WTC11 (cell line): ENCODE measurements at regions not wholly inside any gene's neighbourhood (a gene's known extent, or its start where the extent isn't known, plus 50 kb on each side); places are given as distances from the start of the nearest gene placed in this dataset.

ENCODE experiments used
- ATAC-seq: fragments of 200-7000 bp; cut with Tn5 transposase; 2 replicates; pipeline ENCODE4 v1.10.0; 2021; ENCODE audit warnings: mild to moderate bottlenecking, moderate library complexity
- CTCF ChIA-PET: fragments of 300-600 bp; sonication (Branson Sonifier 250); formaldehyde crosslinking; loops from one replicate; lab custom pipeline; 2021; ENCODE audit warnings: antibody characterized with exemption; lab: Charles Lee
- POLR2A ChIA-PET: fragments of 350-600 bp; sonication (Branson Sonifier 250); formaldehyde crosslinking; loops from one replicate; lab custom pipeline; 2021; ENCODE audit warnings: antibody characterized with exemption; lab: Charles Lee
- DNase-seq: peaks from one replicate; pipeline ENCODE4 v3.0.0; 2021; ENCODE audit warnings: low spot score
- H3K27ac Mint-ChIP-seq: 2 replicates; pipeline ENCODE4 v1.8.0; 2021; ENCODE audit warnings: mixed read lengths
- H3K27me3 Mint-ChIP-seq: 2 replicates; pipeline ENCODE4 v1.8.0; 2021; ENCODE audit warnings: low read depth, mild to moderate bottlenecking, moderate library complexity, mixed read lengths
- H3K36me3 Mint-ChIP-seq: 2 replicates; pipeline ENCODE4 v1.8.0; 2021; ENCODE audit warnings: mixed read lengths
- H3K4me1 Mint-ChIP-seq: 2 replicates; pipeline ENCODE4 v1.8.0; 2022; ENCODE audit warnings: mixed read lengths
- H3K4me3 Mint-ChIP-seq: 2 replicates; pipeline ENCODE4 v1.8.0; 2021; ENCODE audit warnings: mild to moderate bottlenecking, moderate library complexity, mixed read lengths
- H3K9me3 Mint-ChIP-seq: 2 replicates; pipeline ENCODE4 v1.8.0; 2021; ENCODE audit warnings: mixed read lengths
- CDX4 ChIP-seq: fragments of 250-450 bp; sonication (Bioruptor Pico); IDR thresholded peaks from 2 replicates; pipeline ENCODE4 v1.9.0; 2021; ENCODE audit warnings: moderate library complexity, mild to moderate bottlenecking, inconsistent platforms, borderline replicate concordance
- EMX1 ChIP-seq: fragments of 250-450 bp; sonication (Bioruptor Pico); IDR thresholded peaks from 2 replicates; pipeline ENCODE4 v1.8.0; 2021; ENCODE audit warnings: mild to moderate bottlenecking
- ESRRA ChIP-seq: sonication (generic); formaldehyde crosslinking; IDR thresholded peaks from 2 replicates; pipeline ENCODE4 v1.8.1; 2022; ENCODE audit warnings: mild to moderate bottlenecking, missing genetic modification reagents, borderline replicate concordance
- GTF2I ChIP-seq: fragments of 250-450 bp; sonication (Bioruptor Pico); conservative IDR thresholded peaks from 2 replicates; pipeline ENCODE4 v1.4.0; 2021; ENCODE audit warnings: mild to moderate bottlenecking
- NR1H2 ChIP-seq: sonication (generic); formaldehyde crosslinking; IDR thresholded peaks from 2 replicates; pipeline ENCODE4 v1.9.0; 2021; ENCODE audit warnings: mild to moderate bottlenecking, moderate library complexity, missing genetic modification reagents
- NR2C2 ChIP-seq: sonication (generic); formaldehyde crosslinking; IDR thresholded peaks from 2 replicates; pipeline ENCODE4 v1.8.0; 2022; ENCODE audit warnings: mild to moderate bottlenecking, missing genetic modification reagents
- PRDM15 ChIP-seq: sonication (generic); formaldehyde crosslinking; IDR thresholded peaks from 2 replicates; pipeline ENCODE4 v1.8.0; 2022; ENCODE audit warnings: missing genetic modification reagents
- SOX15 ChIP-seq: fragments of 250-450 bp; sonication (Bioruptor Pico); IDR thresholded peaks from 2 replicates; pipeline ENCODE4 v1.9.0; 2021; ENCODE audit warnings: mild to moderate bottlenecking
- TEAD1 ChIP-seq: sonication (generic); formaldehyde crosslinking; IDR thresholded peaks from 2 replicates; pipeline ENCODE4 v1.8.0; 2022; ENCODE audit warnings: mild to moderate bottlenecking, missing genetic modification reagents
- ZNF121 ChIP-seq: sonication (generic); formaldehyde crosslinking; IDR thresholded peaks from 2 replicates; pipeline ENCODE4 v1.8.0; 2023; ENCODE audit warnings: missing genetic modification reagents
- ZNF317 ChIP-seq: sonication (generic); formaldehyde crosslinking; IDR thresholded peaks from 2 replicates; pipeline ENCODE4 v1.8.1; 2023; ENCODE audit warnings: low read depth, mild to moderate bottlenecking, moderate library complexity, missing genetic modification reagents, borderline replicate concordance
- ZNF396 ChIP-seq: fragments of 250-450 bp; sonication (Bioruptor Pico); IDR thresholded peaks from 2 replicates; pipeline ENCODE4 v1.8.0; 2021; ENCODE audit warnings: mild to moderate bottlenecking, moderate library complexity, borderline replicate concordance
- ZNF671 ChIP-seq: fragments of 250-450 bp; sonication (Bioruptor Pico); IDR thresholded peaks from 2 replicates; pipeline ENCODE4 v1.8.0; 2021; ENCODE audit warnings: mild to moderate bottlenecking
- TF ChIP-seq, protein P1 (sequence below): fragments of 250-450 bp; sonication (Bioruptor Pico); IDR thresholded peaks from 2 replicates; pipeline ENCODE4 v1.9.0; 2021; ENCODE audit warnings: mild to moderate bottlenecking, borderline replicate concordance
- TF ChIP-seq, protein P2 (sequence below): sonication (generic); formaldehyde crosslinking; IDR thresholded peaks from 2 replicates; pipeline ENCODE4 v1.8.1; 2022; ENCODE audit warnings: mild to moderate bottlenecking, moderate library complexity, missing genetic modification reagents
- TF ChIP-seq, protein P3 (sequence below): sonication (generic); formaldehyde crosslinking; IDR thresholded peaks from 2 replicates; pipeline ENCODE4 v1.8.1; 2022; ENCODE audit warnings: low read depth, missing genetic modification reagents, borderline replicate concordance
- TF ChIP-seq, protein P4 (sequence below): fragments of 250-450 bp; sonication (Bioruptor Pico); IDR thresholded peaks from 2 replicates; pipeline ENCODE4 v1.9.0; 2021; ENCODE audit warnings: mild to moderate bottlenecking

DNA sequence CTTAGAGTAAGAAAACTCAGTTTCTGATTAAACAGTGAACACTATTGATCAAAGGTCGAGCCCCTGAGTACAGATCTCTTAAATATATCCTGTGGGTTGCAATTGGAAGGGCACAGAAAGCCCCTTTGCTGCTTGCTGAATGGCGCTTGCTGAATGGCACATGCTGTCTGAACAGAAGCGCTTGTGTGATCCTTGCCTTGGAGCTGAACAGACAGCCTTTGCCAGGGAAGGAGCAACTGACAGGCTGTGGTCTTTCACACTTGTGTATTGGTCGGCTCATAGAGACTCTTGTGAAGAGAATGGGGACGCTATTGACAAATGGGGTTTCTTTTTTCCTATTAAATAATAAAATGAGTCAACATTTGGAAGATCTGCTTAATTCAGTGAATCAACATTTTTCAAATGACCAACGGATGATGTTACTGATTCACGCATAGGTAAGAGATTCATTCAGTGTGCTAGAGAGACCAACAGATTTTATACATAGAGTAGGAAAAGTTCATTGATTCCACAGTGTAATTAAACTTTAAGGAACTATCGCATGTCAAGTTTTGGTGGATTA lies 99.4 kb upstream of the TNS3 start:
- H3K36me3 Mint-ChIP-seq = peaks cover 14% of the 10 kb centered on the region
- CTCF ChIA-PET = no interaction called here
- H3K27ac Mint-ChIP-seq = peak overlapping the region; percentile 82
- ATAC-seq (peak; percentile 35), DNase-seq (no peak)
- H3K4me3 Mint-ChIP-seq = peak overlapping the region; percentile 2
- TF ChIP-seq TEAD1 (no peak), ZNF121 (CRISPR knock-in tag) (0 out of 2 replicates have a peak, but pooled peaks have one; percentile 11)
- TF ChIP-seq, all 79 proteins: peak for 1
- POLR2A ChIA-PET = no interaction called here
- Mint-ChIP-seq H3K4me1 (peaks cover 51% of the 10 kb centered on the region), H3K27me3 (peaks cover 5% of the 10 kb centered on the region), H3K9me3 (peaks cover 14% of the 10 kb centered on the region)

- DNase-seq = no peak
- TF ChIP-seq, protein P1, sequence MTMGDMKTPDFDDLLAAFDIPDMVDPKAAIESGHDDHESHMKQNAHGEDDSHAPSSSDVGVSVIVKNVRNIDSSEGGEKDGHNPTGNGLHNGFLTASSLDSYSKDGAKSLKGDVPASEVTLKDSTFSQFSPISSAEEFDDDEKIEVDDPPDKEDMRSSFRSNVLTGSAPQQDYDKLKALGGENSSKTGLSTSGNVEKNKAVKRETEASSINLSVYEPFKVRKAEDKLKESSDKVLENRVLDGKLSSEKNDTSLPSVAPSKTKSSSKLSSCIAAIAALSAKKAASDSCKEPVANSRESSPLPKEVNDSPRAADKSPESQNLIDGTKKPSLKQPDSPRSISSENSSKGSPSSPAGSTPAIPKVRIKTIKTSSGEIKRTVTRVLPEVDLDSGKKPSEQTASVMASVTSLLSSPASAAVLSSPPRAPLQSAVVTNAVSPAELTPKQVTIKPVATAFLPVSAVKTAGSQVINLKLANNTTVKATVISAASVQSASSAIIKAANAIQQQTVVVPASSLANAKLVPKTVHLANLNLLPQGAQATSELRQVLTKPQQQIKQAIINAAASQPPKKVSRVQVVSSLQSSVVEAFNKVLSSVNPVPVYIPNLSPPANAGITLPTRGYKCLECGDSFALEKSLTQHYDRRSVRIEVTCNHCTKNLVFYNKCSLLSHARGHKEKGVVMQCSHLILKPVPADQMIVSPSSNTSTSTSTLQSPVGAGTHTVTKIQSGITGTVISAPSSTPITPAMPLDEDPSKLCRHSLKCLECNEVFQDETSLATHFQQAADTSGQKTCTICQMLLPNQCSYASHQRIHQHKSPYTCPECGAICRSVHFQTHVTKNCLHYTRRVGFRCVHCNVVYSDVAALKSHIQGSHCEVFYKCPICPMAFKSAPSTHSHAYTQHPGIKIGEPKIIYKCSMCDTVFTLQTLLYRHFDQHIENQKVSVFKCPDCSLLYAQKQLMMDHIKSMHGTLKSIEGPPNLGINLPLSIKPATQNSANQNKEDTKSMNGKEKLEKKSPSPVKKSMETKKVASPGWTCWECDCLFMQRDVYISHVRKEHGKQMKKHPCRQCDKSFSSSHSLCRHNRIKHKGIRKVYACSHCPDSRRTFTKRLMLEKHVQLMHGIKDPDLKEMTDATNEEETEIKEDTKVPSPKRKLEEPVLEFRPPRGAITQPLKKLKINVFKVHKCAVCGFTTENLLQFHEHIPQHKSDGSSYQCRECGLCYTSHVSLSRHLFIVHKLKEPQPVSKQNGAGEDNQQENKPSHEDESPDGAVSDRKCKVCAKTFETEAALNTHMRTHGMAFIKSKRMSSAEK (CRISPR knock-in tag) = no peak
- TF ChIP-seq NR2C2 (CRISPR knock-in tag) = no peak
- TF ChIP-seq ZNF396 (CRISPR knock-in tag) = no peak
- TF ChIP-seq, protein P2, sequence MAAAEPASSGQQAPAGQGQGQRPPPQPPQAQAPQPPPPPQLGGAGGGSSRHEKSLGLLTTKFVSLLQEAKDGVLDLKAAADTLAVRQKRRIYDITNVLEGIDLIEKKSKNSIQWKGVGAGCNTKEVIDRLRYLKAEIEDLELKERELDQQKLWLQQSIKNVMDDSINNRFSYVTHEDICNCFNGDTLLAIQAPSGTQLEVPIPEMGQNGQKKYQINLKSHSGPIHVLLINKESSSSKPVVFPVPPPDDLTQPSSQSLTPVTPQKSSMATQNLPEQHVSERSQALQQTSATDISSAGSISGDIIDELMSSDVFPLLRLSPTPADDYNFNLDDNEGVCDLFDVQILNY (CRISPR knock-in tag) = no peak
- TF ChIP-seq, protein P3, sequence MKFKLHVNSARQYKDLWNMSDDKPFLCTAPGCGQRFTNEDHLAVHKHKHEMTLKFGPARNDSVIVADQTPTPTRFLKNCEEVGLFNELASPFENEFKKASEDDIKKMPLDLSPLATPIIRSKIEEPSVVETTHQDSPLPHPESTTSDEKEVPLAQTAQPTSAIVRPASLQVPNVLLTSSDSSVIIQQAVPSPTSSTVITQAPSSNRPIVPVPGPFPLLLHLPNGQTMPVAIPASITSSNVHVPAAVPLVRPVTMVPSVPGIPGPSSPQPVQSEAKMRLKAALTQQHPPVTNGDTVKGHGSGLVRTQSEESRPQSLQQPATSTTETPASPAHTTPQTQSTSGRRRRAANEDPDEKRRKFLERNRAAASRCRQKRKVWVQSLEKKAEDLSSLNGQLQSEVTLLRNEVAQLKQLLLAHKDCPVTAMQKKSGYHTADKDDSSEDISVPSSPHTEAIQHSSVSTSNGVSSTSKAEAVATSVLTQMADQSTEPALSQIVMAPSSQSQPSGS (CRISPR knock-in tag) = no peak
- TF ChIP-seq, protein P4, sequence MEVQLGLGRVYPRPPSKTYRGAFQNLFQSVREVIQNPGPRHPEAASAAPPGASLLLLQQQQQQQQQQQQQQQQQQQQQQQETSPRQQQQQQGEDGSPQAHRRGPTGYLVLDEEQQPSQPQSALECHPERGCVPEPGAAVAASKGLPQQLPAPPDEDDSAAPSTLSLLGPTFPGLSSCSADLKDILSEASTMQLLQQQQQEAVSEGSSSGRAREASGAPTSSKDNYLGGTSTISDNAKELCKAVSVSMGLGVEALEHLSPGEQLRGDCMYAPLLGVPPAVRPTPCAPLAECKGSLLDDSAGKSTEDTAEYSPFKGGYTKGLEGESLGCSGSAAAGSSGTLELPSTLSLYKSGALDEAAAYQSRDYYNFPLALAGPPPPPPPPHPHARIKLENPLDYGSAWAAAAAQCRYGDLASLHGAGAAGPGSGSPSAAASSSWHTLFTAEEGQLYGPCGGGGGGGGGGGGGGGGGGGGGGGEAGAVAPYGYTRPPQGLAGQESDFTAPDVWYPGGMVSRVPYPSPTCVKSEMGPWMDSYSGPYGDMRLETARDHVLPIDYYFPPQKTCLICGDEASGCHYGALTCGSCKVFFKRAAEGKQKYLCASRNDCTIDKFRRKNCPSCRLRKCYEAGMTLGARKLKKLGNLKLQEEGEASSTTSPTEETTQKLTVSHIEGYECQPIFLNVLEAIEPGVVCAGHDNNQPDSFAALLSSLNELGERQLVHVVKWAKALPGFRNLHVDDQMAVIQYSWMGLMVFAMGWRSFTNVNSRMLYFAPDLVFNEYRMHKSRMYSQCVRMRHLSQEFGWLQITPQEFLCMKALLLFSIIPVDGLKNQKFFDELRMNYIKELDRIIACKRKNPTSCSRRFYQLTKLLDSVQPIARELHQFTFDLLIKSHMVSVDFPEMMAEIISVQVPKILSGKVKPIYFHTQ (CRISPR knock-in tag) = no peak
- TF ChIP-seq ESRRA (CRISPR knock-in tag) = no peak
- no peak for TF ChIP-seq GTF2I (CRISPR knock-in tag)
- TF ChIP-seq, all 79 proteins: peak for 0
- H3K4me3 Mint-ChIP-seq = no peak overlapping the region
- POLR2A ChIA-PET = no interaction called here
- H3K27ac Mint-ChIP-seq = no peak overlapping the region
- peaks cover 14% of the 10 kb centered on the region for H3K9me3 Mint-ChIP-seq
- peaks cover 51% of the 10 kb centered on the region for H3K4me1 Mint-ChIP-seq
- peaks cover 5% of the 10 kb centered on the region for H3K27me3 Mint-ChIP-seq
- no peak for ATAC-seq
- H3K36me3 Mint-ChIP-seq = peaks cover 14% of the 10 kb centered on the region
- CTCF ChIA-PET = no interaction called here
Observed at GRCh38 chr7:47678641-47679380, 96.9 kb upstream of the TNS3 start.

GRCh38 chr7:47677664-47678063 lies 95.8 kb upstream of the TNS3 start:
- POLR2A ChIA-PET = interaction anchor here (0.7 kb wide), 1 partner anchor 130 kb away, joined by 3 read pairs; no protein-coding TSS in a partner anchor
- CTCF ChIA-PET = no interaction called here
- Mint-ChIP-seq H3K4me1 (peaks cover 52% of the 10 kb centered on the region), H3K27me3 (peaks cover 5% of the 10 kb centered on the region), H3K4me3 (no peak overlapping the region), H3K27ac (peak overlapping the region; percentile 31; the same call in 1 of the 2 replicates), H3K36me3 (peaks cover 14% of the 10 kb centered on the region), H3K9me3 (peaks cover 14% of the 10 kb centered on the region)
- ATAC-seq = no peak
- no peak for DNase-seq
- TF ChIP-seq CDX4 (CRISPR knock-in tag) (no peak), SOX15 (CRISPR knock-in tag) (no peak), ZNF671 (no peak), EMX1 (CRISPR knock-in tag) (no peak), ZNF317 (CRISPR knock-in tag) (no peak), PRDM15 (no peak), NR1H2 (no peak)
